Transverse colon (tissue), 4 donors: ENCODE measurements at regions not wholly inside any gene's neighbourhood (a gene's known extent, or its start where the extent isn't known, plus 50 kb on each side); places are given as distances from the start of the nearest gene placed in this dataset.

Experiments
- EP300 ChIP-seq: sonication (generic); formaldehyde crosslinking; IDR thresholded peaks from one replicate; pipeline ENCODE4 v1.6.1; 2017; ENCODE audit warnings: antibody characterized with exemption, low read depth
- POLR2A ChIP-seq: fragments of 450-650 bp; IDR thresholded peaks from one replicate; pipeline ENCODE4 v1.6.1; 2016; ENCODE audit warnings: antibody characterized with exemption, mild to moderate bottlenecking, moderate library complexity
- POLR2AphosphoS5 ChIP-seq, 3 donors: sonication (generic); formaldehyde crosslinking; IDR thresholded peaks; one replicate each; pipeline ENCODE4 v1.6.1; 2016; ENCODE audit warnings: antibody characterized with exemption in 3 of 3
- TF ChIP-seq, protein P1 (sequence below), 5 experiments: fragments of 200-600 bp in 3 of 5; fragments of 450-650 bp in 2 of 5; sonication (generic) in 3 of 5; IDR thresholded peaks; 1 replicate in 2 of 5; 2 replicates in 3 of 5; pipeline ENCODE4 v1.5.1; 2016 to 2017; ENCODE audit warnings: antibody characterized with exemption in 5 of 5, inconsistent platforms in 3 of 5, mild to moderate bottlenecking in 2 of 5, moderate library complexity in 1 of 5

DNA sequence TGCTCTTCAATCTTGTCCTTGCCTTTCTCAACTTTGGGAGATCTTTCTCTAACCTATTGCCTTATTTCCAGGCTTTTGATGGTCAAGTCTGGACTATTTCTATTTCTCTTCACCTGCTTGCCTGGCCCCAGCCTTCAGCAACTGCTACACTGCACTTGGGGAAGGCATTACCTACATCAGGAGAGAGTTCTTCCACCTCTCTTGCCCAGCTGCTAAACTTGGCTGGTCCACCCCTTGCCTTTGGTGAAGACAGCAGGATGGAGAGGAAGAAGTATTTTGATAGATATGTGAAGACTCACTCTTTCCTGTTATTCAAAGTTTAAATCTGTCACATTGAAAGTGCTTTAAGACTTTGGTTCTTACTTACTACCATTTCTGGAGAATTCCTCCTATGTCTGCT, 574.8 kb downstream of the ZPLD1 start:
- TF ChIP-seq, protein P1, sequence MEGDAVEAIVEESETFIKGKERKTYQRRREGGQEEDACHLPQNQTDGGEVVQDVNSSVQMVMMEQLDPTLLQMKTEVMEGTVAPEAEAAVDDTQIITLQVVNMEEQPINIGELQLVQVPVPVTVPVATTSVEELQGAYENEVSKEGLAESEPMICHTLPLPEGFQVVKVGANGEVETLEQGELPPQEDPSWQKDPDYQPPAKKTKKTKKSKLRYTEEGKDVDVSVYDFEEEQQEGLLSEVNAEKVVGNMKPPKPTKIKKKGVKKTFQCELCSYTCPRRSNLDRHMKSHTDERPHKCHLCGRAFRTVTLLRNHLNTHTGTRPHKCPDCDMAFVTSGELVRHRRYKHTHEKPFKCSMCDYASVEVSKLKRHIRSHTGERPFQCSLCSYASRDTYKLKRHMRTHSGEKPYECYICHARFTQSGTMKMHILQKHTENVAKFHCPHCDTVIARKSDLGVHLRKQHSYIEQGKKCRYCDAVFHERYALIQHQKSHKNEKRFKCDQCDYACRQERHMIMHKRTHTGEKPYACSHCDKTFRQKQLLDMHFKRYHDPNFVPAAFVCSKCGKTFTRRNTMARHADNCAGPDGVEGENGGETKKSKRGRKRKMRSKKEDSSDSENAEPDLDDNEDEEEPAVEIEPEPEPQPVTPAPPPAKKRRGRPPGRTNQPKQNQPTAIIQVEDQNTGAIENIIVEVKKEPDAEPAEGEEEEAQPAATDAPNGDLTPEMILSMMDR (IDR thresholded peaks at IDR 0.05): no peak
- no peak for TF ChIP-seq POLR2AphosphoS5 (IDR thresholded peaks at IDR 0.05)
- no peak for TF ChIP-seq POLR2A
- no peak for TF ChIP-seq EP300
